HG03520 (cell line): ENCODE measurements at regions not wholly inside any gene's neighbourhood (a gene's known extent, or its start where the extent isn't known, plus 50 kb on each side); places are given as distances from the start of the nearest gene placed in this dataset.
"Not testable (repeated sequence)": the region's sequence is repeated elsewhere in the genome, so short reads cannot be mapped to it uniquely, and the experiment has no call there.

Source experiments
- ATAC-seq: cut with Tn5 transposase; IDR thresholded peaks from one replicate; pipeline ENCODE4 v1.9.1; 2021; ENCODE audit warnings: mild to moderate bottlenecking, moderate library complexity; ENCODE audit not compliant: unreplicated experiment

DNA sequence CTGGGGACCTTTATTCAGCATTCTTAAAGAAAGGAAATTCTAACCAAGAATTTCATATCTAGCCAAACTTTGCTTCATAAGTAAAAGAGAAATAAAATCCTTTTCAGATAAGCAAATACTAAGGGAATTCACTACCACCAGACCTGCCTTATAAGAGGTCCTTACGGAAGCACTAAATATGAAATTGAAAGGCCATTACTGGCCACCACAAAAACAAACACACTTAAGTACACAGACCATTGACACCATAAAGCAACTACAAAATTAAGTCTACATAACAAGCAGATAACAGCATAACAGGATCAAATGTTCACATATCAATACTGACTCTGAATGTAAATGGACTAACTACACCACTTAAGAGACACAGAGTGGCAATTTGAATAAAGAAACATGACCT, 361.4 kb upstream of the POU5F2 start:
- no peak for ATAC-seq

DNA sequence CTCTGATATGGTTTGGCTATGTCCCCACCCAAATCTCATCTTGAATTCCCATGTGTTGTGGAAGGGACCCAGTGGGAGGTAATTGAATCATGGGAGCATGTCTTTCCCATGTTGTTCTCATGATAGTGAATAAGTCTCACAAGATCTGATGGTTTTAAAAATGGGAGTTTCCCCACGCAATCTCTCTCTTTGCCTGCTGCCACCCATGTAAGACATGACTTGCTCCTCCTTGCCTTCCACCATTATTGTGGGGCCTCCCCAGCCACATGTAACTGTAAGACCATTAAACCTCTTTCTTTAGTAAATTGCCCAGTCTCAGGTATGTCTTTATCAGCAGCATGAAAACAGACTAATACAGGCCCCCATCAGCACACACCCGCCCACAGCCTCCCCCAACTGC, 356.0 kb upstream of the POU5F2 start:
- ATAC-seq, result not testable (repeated sequence)

DNA sequence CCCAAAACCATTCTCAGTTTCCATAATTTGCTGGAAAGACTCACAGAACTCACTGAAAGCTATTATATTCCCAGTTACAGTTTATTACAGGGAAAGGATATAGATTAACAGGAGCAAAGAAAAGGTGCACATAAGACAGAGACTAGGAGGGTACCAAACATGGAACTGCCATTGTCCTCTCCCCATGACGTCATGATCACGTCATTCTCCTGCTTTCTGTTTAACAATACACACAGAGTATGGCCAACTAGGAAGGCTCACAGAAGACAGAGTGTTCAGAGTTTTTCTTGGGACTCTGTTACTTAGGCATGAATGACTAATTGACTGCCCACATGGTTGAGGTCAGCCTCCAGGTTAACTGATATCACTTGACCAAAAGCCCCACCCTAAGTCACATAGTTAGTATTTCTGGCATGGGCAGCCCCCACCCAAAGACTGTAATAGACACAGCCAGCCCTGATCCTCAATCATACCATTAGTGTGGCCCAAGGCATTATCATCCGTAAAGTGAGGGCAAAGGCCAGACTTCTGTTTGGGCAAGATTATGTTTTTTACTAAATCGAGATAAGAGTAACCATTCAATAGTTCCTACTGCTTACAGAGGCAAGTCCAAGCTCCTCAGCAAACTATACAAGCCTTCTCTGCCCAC, 353.5 kb upstream of the POU5F2 start:
- ATAC-seq, result no peak

DNA sequence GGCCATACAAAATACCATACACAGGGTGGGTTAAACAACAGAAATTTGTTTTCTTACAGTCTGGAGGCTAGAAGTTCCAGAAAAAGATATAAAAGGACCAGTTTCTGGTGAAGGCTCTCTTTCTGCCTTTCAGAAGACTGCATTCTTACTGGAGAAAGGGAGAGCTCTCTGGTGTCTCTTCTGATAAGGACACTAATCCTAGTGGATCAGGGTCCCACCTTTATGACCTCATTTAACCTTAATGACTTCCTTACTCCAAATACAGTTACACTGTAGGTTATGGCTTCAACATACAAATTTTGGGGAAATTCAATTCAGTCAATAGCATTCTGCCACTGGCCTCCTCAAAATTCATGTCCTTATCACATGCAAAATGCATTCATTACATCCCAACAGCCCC, 351.9 kb upstream of the POU5F2 start:
- ATAC-seq, result no peak

DNA sequence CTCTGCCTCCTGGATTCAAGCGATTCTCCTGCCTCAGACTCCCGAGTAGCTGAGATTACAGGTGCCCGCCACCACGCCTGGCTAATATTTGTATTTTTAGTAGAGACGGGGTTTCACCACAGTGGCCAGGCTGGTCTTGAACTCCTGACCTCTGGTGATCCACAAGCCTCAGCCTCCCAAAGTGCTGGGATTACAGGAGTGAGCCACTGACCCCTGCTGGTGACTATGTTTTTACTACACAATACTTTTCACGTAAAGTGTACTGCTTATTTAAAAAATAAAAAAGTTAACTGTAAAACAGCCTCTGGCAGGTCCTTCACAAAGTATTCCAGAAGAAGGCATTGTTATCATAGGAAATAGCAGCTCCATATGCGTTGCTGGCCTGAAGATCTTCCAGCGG, 345.2 kb upstream of the POU5F2 start:
- not testable (repeated sequence) for ATAC-seq

DNA sequence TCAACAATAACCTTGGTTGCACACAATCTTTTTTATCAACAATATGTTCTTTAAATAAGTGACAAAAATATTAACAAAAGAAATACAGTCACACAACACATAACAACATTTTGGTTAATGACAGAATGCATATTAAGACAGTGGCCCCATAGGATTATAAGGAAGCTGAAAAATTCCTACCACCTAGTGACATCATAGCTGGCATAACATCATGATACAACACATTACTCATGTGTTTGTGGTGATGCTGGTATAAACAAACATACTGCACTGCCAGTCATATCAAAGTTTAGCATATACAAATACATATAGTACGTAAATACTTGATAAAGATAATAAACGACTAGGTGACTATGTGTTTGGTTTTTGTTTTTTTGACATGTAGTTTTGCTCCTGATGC, 344.8 kb upstream of the POU5F2 start:
- ATAC-seq, result no peak

DNA sequence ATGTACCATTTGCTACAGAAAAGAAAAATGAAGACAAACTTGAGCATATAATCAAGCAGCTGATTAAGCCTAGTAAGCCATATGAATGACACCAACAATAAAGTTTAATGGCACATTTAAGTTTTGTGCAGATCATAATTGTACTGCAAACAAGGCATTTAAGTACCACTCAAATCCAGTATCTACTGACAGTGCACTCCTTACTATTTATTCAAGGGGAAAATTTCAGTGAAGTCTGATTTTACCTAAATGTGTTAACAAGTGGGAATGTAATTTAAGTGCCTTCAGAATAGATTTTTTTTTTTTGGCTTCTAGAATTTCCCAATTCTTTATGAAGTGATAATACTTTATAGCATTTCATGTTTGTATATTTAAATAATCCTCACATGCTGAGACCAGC, 341.0 kb upstream of the POU5F2 start:
- no peak for ATAC-seq

DNA sequence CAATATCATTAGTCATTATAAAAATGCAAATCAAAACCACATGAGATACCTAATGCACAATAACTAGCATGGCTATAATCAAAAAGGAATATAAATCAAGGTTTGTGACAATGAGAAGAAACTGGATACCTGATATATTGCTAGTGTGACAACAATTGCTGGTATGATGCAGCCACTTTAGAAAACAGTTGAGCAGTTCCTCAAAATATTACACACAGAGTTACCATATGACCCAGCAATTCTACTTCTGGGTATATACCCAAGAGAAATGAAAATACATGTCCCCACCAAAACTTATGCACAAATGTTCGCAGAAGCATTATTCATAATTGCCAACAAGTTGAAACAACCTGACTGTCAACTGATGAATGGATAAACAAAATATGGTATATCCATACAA, 339.7 kb upstream of the POU5F2 start:
- no peak for ATAC-seq

DNA sequence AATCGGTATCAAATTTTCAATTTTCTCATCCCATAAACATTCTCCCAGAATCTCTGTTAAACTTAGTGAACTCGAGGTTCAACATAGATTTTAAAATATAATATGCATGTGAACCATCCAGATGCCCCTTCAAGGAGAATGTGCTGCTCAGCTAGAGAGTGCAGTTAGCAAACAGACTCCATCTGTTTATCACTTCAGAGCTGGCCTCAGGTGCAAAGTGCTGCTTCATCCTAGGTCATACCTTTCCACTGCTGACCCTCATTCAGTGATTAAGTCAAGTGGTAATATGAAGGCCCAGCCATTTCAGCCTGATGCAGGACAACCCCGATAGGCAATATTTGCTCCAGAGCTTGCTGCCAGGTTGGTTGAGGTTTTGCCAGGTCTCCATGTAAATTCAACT, 339.0 kb upstream of the POU5F2 start:
- no peak for ATAC-seq

DNA sequence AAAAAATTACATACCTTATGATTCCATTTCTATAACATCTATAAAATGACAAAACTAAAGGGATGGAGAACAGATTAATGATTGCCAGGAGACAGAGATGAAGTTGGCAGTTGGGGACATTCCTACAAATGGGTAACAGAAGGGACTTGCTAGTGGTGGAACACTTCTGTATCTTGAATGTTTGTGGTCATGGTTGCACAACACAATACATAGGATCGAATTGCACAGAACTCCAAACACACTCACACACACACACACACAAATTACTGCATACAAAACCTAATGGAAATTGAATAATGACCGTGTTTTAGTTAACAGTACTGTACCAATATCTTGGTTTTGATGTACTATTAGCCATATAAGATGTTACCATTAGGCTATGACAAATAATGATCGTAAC, 330.7 kb upstream of the POU5F2 start:
- no peak for ATAC-seq

DNA sequence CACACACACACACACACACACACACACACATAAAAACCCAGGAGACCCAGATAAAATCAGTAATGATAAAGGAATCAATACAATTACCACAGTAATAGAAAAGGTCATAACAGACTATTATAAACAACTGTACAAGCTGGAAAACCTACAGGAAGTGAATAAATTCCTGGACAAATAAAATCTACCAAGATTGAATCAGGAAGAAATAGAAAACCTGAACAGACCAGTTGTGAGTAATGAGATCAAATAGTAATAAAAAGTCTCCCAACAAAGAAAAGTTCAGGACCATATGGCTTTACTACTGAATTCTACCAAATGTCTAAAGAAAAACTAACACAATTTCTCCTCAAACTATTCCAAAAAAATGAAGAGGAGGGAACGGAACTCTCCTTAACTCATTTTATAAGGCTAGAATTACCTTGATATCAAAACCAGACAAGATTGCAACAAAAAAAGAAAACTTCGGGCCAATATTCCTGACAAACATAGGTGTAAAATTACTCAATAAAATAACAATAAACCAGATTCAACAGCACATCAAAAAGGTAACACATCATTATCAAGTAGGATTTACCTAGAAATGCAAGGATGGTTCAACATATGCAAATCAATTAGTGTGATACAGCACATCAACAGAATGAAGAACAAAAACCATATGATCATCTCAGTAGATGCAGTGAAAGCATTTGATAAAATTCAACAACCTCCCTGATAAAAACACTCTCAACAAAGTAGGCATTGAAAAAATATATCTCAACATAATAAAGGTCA, 325.2 kb upstream of the POU5F2 start:
- no peak for ATAC-seq

DNA sequence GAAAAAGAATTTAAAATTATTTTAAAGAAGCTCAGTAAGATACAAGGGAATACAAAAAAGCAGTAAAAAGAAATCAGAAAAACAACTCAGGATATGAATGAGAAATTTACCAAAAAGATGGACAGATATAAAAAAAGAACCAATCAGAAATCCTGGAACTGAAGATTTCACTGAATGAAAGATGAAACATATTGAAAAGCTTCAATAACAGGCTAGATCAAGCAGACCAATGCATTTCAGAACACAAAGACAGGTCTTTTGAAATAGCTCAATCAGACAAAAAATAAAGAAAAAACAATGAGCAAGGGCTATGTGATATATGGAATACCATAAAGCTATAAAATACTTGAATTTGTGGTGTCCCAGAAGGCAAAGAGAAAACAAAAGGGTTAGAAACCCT, 322.6 kb upstream of the POU5F2 start:
- ATAC-seq, result no peak

DNA sequence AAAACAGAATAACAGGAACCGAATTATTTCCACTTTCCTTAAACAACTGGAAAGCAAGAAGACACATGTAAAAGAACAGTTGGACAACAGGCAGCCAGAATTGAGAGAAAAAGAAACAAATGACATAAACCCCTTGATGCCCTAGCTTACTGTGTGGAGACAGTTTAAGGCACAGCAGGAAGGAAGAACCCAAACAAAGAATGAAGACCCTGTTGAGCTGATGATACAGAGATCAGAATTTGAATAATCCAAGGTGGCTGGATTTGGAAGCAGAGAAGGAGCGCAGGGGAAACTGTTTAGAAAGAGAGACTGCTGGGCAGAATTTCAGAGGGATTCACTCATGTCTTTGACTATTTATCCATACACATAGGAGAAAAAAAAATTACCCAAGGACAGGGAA, 316.3 kb upstream of the POU5F2 start:
- ATAC-seq, result no peak

DNA sequence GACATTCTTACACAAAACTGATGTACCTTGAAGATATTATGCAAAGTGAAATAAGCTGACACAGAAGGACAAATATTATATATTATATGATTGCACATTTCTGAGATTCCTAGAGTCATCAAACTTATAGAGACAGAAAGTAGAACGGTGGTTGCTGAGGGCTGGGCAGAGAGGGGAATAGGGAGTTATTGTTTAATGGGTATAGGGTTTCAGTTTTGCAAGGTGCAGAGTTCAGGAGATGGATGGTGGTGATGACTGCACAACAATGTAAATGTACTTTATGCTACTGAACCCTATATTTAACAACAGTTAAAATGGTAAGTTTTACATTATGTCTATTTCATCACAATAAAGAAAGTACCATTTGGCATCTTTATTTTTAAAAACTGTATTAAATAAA, 315.8 kb upstream of the POU5F2 start:
- no peak for ATAC-seq

DNA sequence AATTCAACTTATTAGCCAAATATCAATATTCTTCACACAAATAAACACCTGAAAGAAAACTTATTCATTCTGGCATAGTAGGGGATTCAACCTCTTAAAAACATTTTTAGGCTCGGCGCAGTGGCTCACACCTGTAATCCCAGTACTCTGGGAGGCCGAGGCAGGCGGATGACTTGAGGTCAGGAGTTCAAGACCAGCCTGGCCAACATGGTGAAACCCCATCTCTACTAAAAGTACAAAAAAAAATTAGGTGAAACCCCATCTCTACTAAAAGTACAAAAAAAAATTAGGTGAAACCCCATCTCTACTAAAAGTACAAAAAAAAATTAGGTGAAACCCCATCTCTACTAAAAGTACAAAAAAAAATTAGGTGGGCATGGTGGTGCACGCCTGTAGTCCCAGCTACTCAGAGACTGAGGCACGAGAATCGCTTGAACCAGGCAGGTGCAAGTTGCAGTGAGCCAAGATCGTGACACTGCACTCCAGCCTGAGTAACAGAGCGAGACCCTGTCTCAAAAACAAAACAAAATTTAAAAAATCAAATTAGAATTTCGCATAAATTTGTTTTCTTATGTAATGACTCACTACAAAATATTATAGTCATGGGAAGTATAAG, 308.0 kb upstream of the POU5F2 start:
- ATAC-seq, result not testable (repeated sequence)

DNA sequence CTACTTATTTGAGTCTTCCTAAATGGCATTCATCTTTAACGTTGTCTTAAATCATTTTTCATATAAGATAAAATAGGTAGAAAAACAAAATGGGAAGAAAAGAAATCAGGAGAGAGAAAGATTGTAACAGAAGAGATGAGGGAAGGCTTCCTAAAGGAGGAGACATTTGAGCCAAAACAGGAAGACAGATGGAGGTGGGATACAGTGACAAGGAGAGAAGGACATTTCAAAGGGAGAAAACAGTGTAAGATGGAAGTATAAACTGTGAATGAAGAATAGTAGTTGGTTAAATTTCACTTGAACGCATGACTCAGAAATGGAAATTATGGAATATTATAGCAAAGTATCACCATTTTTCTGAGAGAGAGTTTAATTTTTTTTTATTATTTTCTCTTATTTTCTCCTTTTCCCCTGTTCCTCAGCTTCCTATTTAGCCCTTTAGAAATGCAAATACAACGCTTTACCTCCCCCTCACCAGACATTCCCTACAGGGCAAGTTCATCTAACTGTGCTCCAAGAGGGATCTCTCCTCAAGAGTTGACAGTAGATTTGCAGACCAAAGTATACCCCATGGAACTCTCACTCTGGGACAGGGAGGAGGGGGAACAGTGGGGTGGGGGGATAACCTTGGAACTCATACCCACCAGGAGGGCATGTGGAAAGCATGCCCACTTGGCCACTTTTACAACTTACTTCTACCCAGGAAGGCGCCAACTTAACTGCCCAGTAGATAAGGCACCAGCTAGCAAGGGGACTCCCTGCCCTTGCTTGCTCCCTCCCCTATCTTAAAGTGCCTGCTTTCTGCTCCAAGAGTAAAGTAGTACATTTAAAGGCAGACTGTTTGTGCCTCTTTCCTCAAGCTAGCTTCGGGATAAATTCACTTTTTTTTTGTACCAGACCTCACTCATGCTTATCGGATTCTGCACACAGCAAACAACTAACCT, 304.7 kb upstream of the POU5F2 start:
- ATAC-seq, result no peak

DNA sequence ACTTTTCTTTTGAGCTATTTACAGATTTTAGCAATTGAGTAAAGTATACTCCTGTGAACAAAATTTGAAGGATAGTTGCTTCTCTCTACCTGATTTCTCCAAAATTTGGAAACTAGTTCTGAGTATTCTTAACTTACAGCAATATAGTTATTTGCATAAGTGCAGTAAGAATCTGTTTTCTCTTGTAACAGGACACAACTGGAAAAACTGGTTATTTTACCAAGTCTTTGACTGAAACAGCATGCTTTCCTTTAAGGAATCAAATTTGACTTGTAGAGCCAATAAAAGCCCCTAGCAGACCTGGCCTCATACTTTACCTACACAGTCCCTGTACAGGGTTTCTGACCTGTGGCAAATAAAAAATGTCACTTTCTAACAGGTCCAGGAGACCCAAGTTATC, 301.9 kb upstream of the POU5F2 start:
- no peak for ATAC-seq

DNA sequence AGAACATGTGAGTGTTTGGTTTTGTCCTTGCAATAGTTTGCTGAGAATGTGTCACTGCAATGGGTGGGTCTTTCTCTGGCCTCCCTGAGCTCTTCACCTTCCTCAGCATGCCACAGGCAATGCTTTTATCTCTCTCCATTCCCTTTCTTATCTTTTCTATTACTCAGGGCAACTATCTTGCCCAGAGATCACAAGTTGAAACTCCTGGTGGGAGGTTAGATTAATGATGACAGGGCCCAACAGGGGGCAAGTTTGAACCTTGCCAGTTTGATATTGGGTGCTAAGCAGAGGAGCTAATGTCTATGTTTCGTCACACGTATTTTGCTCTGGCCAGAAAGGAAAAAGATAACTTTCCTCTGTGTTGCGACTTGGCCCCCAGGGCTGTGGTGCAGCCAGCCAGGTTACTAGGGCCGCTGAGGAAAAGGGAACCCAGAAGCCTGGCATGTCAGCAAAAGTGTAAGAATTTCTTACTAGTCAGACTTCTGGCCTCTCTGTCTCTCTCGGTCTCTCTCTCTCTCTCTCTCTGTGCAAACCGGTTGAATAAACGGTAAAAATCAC, 299.3 kb upstream of the POU5F2 start:
- ATAC-seq, result no peak

DNA sequence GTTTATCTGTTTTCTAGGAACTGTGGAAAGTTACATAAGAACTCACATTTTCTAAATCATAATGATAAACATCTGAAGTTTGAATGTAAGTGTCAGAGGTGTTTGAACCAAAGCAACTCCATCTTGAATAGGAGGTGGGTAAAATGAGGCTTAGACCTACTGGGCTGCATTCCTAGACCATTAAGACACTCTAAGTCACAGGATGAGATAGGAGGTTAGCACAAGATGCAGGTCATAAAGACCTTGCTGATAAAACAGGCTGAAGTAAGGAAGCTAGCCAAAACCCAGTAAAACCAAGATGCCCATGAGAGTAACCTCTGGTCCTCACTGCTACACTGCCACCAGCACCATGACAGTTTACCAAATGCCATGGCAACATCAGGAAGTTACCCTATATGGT, 297.7 kb upstream of the POU5F2 start:
- no peak for ATAC-seq

DNA sequence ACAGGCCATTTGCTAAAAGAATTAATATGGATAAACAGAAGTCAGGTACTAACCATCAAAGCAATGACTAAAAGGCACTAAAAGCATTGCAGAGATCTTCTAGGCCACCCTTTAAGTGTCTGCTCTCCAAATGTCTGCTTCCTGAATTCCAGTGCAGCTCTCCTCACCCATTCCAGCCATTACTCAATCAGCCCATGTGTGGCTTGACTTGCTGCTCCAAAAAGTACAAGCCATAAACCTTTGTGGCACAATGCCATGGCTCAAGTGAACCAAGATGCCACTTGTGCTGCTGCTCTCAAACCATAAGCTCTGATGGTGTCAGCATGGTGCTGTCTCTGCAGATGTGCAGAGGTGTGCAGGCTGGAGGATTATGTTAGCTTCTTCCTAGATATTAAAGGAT, 290.2 kb upstream of the POU5F2 start:
- no peak for ATAC-seq

DNA sequence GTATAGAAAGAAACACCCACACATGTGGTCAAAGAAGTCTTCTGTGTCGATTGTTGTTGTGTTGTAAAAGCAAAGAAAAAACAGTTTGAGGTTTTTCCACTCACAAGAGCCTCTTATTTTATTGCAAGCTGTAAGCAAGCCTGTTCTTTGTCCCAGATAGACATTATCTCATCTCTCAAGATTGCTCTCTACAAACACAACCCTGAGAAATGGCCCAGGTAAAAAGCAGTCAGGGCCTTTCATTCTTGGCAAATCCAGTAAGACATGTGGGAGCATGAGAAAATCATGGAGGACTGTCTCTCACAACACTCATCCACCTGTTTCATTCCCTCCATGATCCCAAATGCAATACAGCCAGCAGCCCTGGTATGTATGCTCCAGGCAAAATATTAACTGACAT, 286.6 kb upstream of the POU5F2 start:
- no peak for ATAC-seq
